B cell (primary cell): ENCODE measurements at regions not wholly inside any gene's neighbourhood (a gene's known extent, or its start where the extent isn't known, plus 50 kb on each side); places are given as distances from the start of the nearest gene placed in this dataset.
A peak's percentile ranks its signal among the peaks of the same experiment; 100 is the strongest.

Source experiments
- ATAC-seq: fragments of 200-7000 bp; cut with Tn5 transposase; one replicate; pipeline ENCODE4 v1.10.0; 2021; ENCODE audit warnings: low read depth, mild to moderate bottlenecking, moderate number of reproducible peaks, moderate library complexity
- CTCF ChIA-PET: fragments of 350-600 bp; sonication (Branson Sonifier 250); formaldehyde crosslinking; loops from one replicate; lab custom pipeline; 2021; ENCODE audit warnings: antibody characterized with exemption, inconsistent platforms; lab: Charles Lee
- POLR2A ChIA-PET: fragments of 350-600 bp; sonication (Branson Sonifier 250); formaldehyde crosslinking; loops from one replicate; lab custom pipeline; 2021; ENCODE audit warnings: antibody characterized with exemption; lab: Charles Lee
- DNase-seq: peaks from one replicate; pipeline ENCODE4 v3.0.0; 2013
- H2AFZ ChIP-seq: 2 replicates; pipeline ENCODE4 v1.6.1; 2012; ENCODE audit warnings: mild to moderate bottlenecking, low read depth, low read length; ENCODE audit not compliant: insufficient read depth, poor library complexity, severe bottlenecking
- H3K27ac ChIP-seq, 2 donors: 1 replicate in 1 of 2; 2 replicates in 1 of 2; pipeline ENCODE4 v1.5.1; 2012 to 2013; ENCODE audit warnings: low read length in 2 of 2, mild to moderate bottlenecking in 2 of 2, moderate library complexity in 1 of 2
- H3K27me3 ChIP-seq, 4 experiments: fragments of 200-600 bp in 1 of 4; sonication (generic) in 1 of 4; replicated peaks in 1 of 4; 1 replicate in 2 of 4; 2 replicates in 2 of 4; pipeline versions ENCODE4 v1.6.1 to v1.7.0; 2013 to 2016; ENCODE audit warnings: low read length in 3 of 4, mild to moderate bottlenecking in 2 of 4, mixed read lengths in 1 of 4, moderate library complexity in 1 of 4; ENCODE audit not compliant: insufficient read depth in 4 of 4, control insufficient read depth in 3 of 4; ENCODE audit errors: control extremely low read depth in 1 of 4
- H3K36me3 ChIP-seq, 2 experiments: replicated peaks in 1 of 2; 1 replicate in 1 of 2; 2 replicates in 1 of 2; pipeline versions ENCODE4 v1.6.1 to v1.7.1; 2013; ENCODE audit warnings: low read length in 1 of 2; ENCODE audit not compliant: insufficient read depth in 2 of 2, control insufficient read depth in 1 of 2; ENCODE audit errors: control extremely low read depth in 1 of 2, extremely low read depth in 1 of 2
- H3K4me1 ChIP-seq, 2 donors: fragments of 200-600 bp in 1 of 2; sonication (generic) in 1 of 2; 1 replicate in 1 of 2; 2 replicates in 1 of 2; pipeline versions ENCODE4 v1.5.1 to v1.6.1; 2013 to 2017; ENCODE audit warnings: low read length in 2 of 2; ENCODE audit not compliant: control insufficient read depth in 2 of 2, insufficient read depth in 2 of 2
- H3K4me2 ChIP-seq: replicated peaks from 2 replicates; pipeline ENCODE3; 2012; ENCODE audit warnings: mild to moderate bottlenecking, low read depth, low read length; ENCODE audit not compliant: poor library complexity, severe bottlenecking
- H3K4me3 ChIP-seq, 5 experiments: fragments of 200-600 bp in 1 of 5; sonication (generic) in 1 of 5; 1 replicate in 3 of 5; 2 replicates in 2 of 5; pipeline versions ENCODE4 v1.5.1 to v1.7.0; 2011 to 2016; ENCODE audit warnings: low read length in 4 of 5, mild to moderate bottlenecking in 4 of 5, low read depth in 2 of 5, control low read depth in 1 of 5, moderate library complexity in 1 of 5; ENCODE audit not compliant: insufficient read depth in 1 of 5; ENCODE audit errors: control extremely low read depth in 1 of 5, extremely low read depth in 1 of 5
- H3K79me2 ChIP-seq: fragments of 200-600 bp; sonication (generic); one replicate; pipeline ENCODE4 v1.6.0; 2016; ENCODE audit warnings: low read length; ENCODE audit not compliant: control insufficient read depth, insufficient read depth
- H3K9ac ChIP-seq: fragments of 200-600 bp; sonication (generic); 2 replicates; pipeline ENCODE4 v1.6.1; 2017; ENCODE audit warnings: mild to moderate bottlenecking, low read length, moderate library complexity
- H3K9me3 ChIP-seq, 3 donors: one replicate each; pipeline versions ENCODE4 v1.6.1 to v1.7.1; 2013; ENCODE audit warnings: low read length in 2 of 3; ENCODE audit not compliant: control insufficient read depth in 2 of 3, insufficient read depth in 1 of 3; ENCODE audit errors: control extremely low read depth in 1 of 3
- H4K20me1 ChIP-seq: 2 replicates; pipeline ENCODE4 v1.6.0; 2012; ENCODE audit warnings: mild to moderate bottlenecking, low read length; ENCODE audit not compliant: insufficient read depth, control insufficient read depth, poor library complexity, severe bottlenecking
- H3K27ac Mint-ChIP-seq: one replicate; pipeline ENCODE4 v1.8.0; 2021; ENCODE audit warnings: mixed read lengths
- H3K27me3 Mint-ChIP-seq: one replicate; pipeline ENCODE4 v1.8.0; 2021; ENCODE audit warnings: mixed read lengths
- H3K4me1 Mint-ChIP-seq: one replicate; pipeline ENCODE4 v1.8.0; 2021; ENCODE audit warnings: mixed read lengths
- H3K4me3 Mint-ChIP-seq: one replicate; pipeline ENCODE4 v1.8.0; 2021; ENCODE audit warnings: mixed read lengths
- H3K9me3 Mint-ChIP-seq: one replicate; pipeline ENCODE4 v1.8.0; 2022; ENCODE audit warnings: mixed read lengths; ENCODE audit not compliant: insufficient read depth
- CTCF ChIP-seq: fragments of 200-600 bp; IDR thresholded peaks from one replicate; pipeline ENCODE4 v1.8.0; 2022; ENCODE audit warnings: antibody characterized with exemption, mild to moderate bottlenecking
- EZH2 ChIP-seq: IDR thresholded peaks from 2 replicates; pipeline ENCODE4 v1.6.1; 2012; ENCODE audit warnings: borderline replicate concordance, low read depth, mild to moderate bottlenecking, moderate library complexity, low read length; ENCODE audit not compliant: insufficient read depth, poor library complexity, severe bottlenecking
- whole genome bisulfite sequencing: methylation state at CpG from one replicate; pipeline ENCODE4 v1.1.5; 2013; ENCODE audit warnings: missing lambda C conversion rate; ENCODE audit not compliant: insufficient coverage; 5-methylcytosine and 5-hydroxymethylcytosine counted together
- intact Hi-C: fragments of 100-400 bp; cut with micrococcal nuclease; formaldehyde crosslinking; loops from one replicate; pipeline ENCODE4 v1.10.0; 2022

- Mint-ChIP-seq H3K27me3 (no peaks in the 10 kb centered on the region), H3K4me3 (no peak overlapping the region), H3K4me1 (no peaks in the 10 kb centered on the region), H3K9me3 (no peaks in the 10 kb centered on the region), H3K27ac (no peak overlapping the region)
- ChIA-PET CTCF (no interaction called here), POLR2A (no interaction called here)
- no peak for DNase-seq
- Histone ChIP-seq H3K79me2 (no peaks in the 10 kb centered on the region), H3K27me3 (no peaks in the 10 kb centered on the region), H3K27ac (no peak overlapping the region), H3K4me2 (no peak overlapping the region), H4K20me1 (no peaks in the 10 kb centered on the region), H2AFZ (no peak overlapping the region), H3K9me3 (no peaks in the 10 kb centered on the region), H3K36me3 (no peaks in the 10 kb centered on the region), H3K4me1 (no peaks in the 10 kb centered on the region), H3K4me3 (no peak overlapping the region), H3K9ac (no peak overlapping the region)
- 88% methylated on average over 6 of the region's 6 CpGs for WGBS
- ATAC-seq = no peak
- TF ChIP-seq CTCF = no peak
- no peak for TF ChIP-seq EZH2
- intact Hi-C loops = no loop called here
Observed at GRCh38 chr10:21021231-21021630, 124.1 kb upstream of the NEBL start.

DNA sequence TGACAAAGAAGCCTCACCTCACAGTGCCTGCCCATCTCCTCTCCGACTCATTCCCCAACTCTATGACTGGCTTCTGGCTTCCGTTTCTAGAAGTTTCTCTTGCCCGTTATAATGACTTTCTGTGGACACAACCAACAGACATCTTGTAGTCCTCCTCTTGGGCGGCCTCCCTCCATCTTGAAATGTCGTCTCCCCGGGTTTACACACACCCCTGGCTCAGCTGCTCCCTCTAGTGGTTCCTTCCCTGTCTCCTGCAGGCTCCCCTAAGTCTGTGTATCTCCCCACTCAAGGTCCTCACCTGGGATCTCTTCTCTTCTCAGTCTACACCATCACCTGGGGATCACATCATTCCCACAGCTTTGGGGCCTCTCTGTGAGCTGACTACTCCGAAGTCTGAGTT lies 123.4 kb upstream of the NEBL start:
- ATAC-seq = peak; percentile 28
- Mint-ChIP-seq H3K27ac (no peak overlapping the region), H3K27me3 (no peaks in the 10 kb centered on the region), H3K4me1 (no peaks in the 10 kb centered on the region), H3K4me3 (no peak overlapping the region), H3K9me3 (no peaks in the 10 kb centered on the region)
- TF ChIP-seq EZH2 (no peak), CTCF (peak; percentile 37)
- Histone ChIP-seq H3K9me3 (no peaks in the 10 kb centered on the region), H4K20me1 (no peaks in the 10 kb centered on the region), H3K79me2 (no peaks in the 10 kb centered on the region), H2AFZ (no peak overlapping the region), H3K4me2 (no peak overlapping the region), H3K9ac (no peak overlapping the region), H3K4me3 (no peak overlapping the region), H3K36me3 (no peaks in the 10 kb centered on the region), H3K27me3 (no peaks in the 10 kb centered on the region), H3K4me1 (no peaks in the 10 kb centered on the region), H3K27ac (no peak overlapping the region)
- intact Hi-C loops = no loop called here
- peak; percentile 36 for DNase-seq
- ChIA-PET CTCF (no interaction called here), POLR2A (no interaction called here)
- 75% methylated on average over 7 of the region's 7 CpGs for WGBS
